ENCODE measurements at regions not wholly inside any gene's neighbourhood (a gene's known extent, or its start where the extent isn't known, plus 50 kb on each side); places are given as distances from the start of the nearest gene placed in this dataset.

GRCh38 chr4:71691416-71692073 is 92.3 kb downstream of the GC start:
- H4K5ac ChIP-seq (ENCODE audit: low read depth, low read length), result no peak overlapping the region
- no peak overlapping the region for H4K8ac ChIP-seq (ENCODE audit: low read depth in 2 of 2, low read length in 2 of 2)
- POLR2A ChIA-PET (ENCODE audit: unreplicated experiment), result no interaction called here
- no peak overlapping the region for H3K9ac ChIP-seq (ENCODE audit: low read depth, low read length)
- intact Hi-C loops (cut with micrococcal nuclease), result no loop called here
- H2BK5ac ChIP-seq (ENCODE audit: low read depth, low read length, poor library complexity, severe bottlenecking), result no peak overlapping the region
- no peak overlapping the region for H2AK9ac ChIP-seq (replicated peaks; ENCODE audit: low read depth, low read length, poor library complexity)
- in situ Hi-C loops (cut with MboI; ENCODE audit: low sequenced_read_pairs), result no loop called here
- no peak overlapping the region for H3K14ac ChIP-seq (replicated peaks; ENCODE audit: low read depth, low read length)
- H4K20me1 ChIP-seq (ENCODE audit: insufficient read depth, low read length), result no peaks in the 10 kb centered on the region
- no peak overlapping the region for H3K4ac ChIP-seq (ENCODE audit: low read depth, low read length)
- H3K4me1 ChIP-seq (ENCODE audit: control insufficient read depth, insufficient read depth, low read length), result no peaks in the 10 kb centered on the region
- no peak overlapping the region for H2AFZ ChIP-seq (replicated peaks; ENCODE audit: low read length, poor library complexity)
- H4K91ac ChIP-seq (ENCODE audit: insufficient read depth, low read depth, low read length), result no peak overlapping the region
- no peak overlapping the region for H2BK20ac ChIP-seq (ENCODE audit: low read depth, low read length)
- dilution Hi-C loops (cut with HindIII; ENCODE audit: low sequenced_read_pairs, unreplicated experiment), result no loop called here
- no peak overlapping the region for H3K4me2 ChIP-seq (ENCODE audit: low read depth, low read length)
- H3K79me1 ChIP-seq (ENCODE audit: low read depth in 1 of 2, low read length in 2 of 2), result no peaks in the 10 kb centered on the region
- no peak overlapping the region for H2BK15ac ChIP-seq (ENCODE audit: low read depth, low read length)
- no peak overlapping the region for H3K56ac ChIP-seq (ENCODE audit: extremely low read depth, insufficient read depth, low read length)
- no CpG with 5 or more reads among the region's 6 CpGs for WGBS, 2 experiments (ENCODE audit: extremely low coverage in 2 of 2, insufficient read length in 1 of 2)
- no peak overlapping the region for H2BK120ac ChIP-seq (ENCODE audit: low read depth, low read length)
- ATAC-seq (ENCODE audit: low read depth), result no peak
- no peak for DNase-seq
- peaks cover 10% of the 10 kb centered on the region for H3K27me3 ChIP-seq (ENCODE audit: control insufficient read depth, insufficient read depth, low read length)
- no peak overlapping the region for H3K4me3 ChIP-seq (ENCODE audit: insufficient read depth, low read depth, low read length)
- BruUV-seq (replicated peaks), result no TSS peak
- no peak overlapping the region for H2AK5ac ChIP-seq (ENCODE audit: low read depth, low read length)
- TF ChIP-seq NFE2L2 (IDR thresholded peaks at IDR 0.05; ENCODE audit: low read depth, low read length) (no peak), MXI1 (IDR thresholded peaks at IDR 0.05; ENCODE audit: borderline replicate concordance, low read depth, low read length) (no peak), POLR2A (IDR thresholded peaks at IDR 0.05; ENCODE audit: low read depth, low read length) (no peak)
- no peaks in the 10 kb centered on the region for H3K9me3 ChIP-seq (ENCODE audit: control insufficient read depth, insufficient read depth, low read length)
- no peaks in the 10 kb centered on the region for H3K9me1 ChIP-seq (ENCODE audit: insufficient read depth, low read length)
- no peak overlapping the region for H3K18ac ChIP-seq (ENCODE audit: low read depth, low read length)
- no peak overlapping the region for H3K23ac ChIP-seq (ENCODE audit: low read depth, low read length)
- CTCF ChIA-PET, result no interaction called here
- H3K36me3 ChIP-seq (ENCODE audit: control insufficient read depth, insufficient read depth, low read length), result no peaks in the 10 kb centered on the region
- no peak overlapping the region for H3K27ac ChIP-seq (ENCODE audit: insufficient read depth, low read length)

Data from IMR-90 (cell line).